Right lobe of liver (tissue), 6 donors: ENCODE measurements at regions not wholly inside any gene's neighbourhood (a gene's known extent, or its start where the extent isn't known, plus 50 kb on each side); places are given as distances from the start of the nearest gene placed in this dataset.

Source experiments
- ATAC-seq, 4 donors: fragments of 200-7000 bp; cut with Tn5 transposase; one replicate each; pipeline ENCODE4 v1.9.1; 2020; ENCODE audit warnings: mild to moderate bottlenecking in 4 of 4, moderate library complexity in 4 of 4
- DNase-seq, 3 donors: peaks; one replicate each; pipeline ENCODE4 v3.0.0-alpha.2; 2020
- H3K27ac ChIP-seq, 3 donors: fragments of 200-600 bp; one replicate each; pipeline ENCODE4 v1.8.0; 2022
- H3K27me3 ChIP-seq, 2 donors: fragments of 200-600 bp; one replicate each; pipeline ENCODE4 v1.8.0; 2022
- H3K36me3 ChIP-seq, 4 donors: fragments of 200-600 bp; sonication (generic) in 1 of 4; one replicate each; pipeline versions ENCODE4 v1.5.1 to v1.8.0; 2017 to 2022; ENCODE audit warnings: control low read depth in 1 of 4
- H3K4me1 ChIP-seq, 4 donors: fragments of 200-600 bp; sonication (generic) in 1 of 4; one replicate each; pipeline versions ENCODE4 v1.5.1 to v1.8.0; 2017 to 2022; ENCODE audit warnings: control low read depth in 1 of 4
- H3K4me3 ChIP-seq, 3 donors: fragments of 200-600 bp; one replicate each; pipeline ENCODE4 v1.8.0; 2022
- H3K9me3 ChIP-seq, 4 donors: fragments of 200-600 bp; sonication (generic) in 1 of 4; one replicate each; pipeline versions ENCODE4 v1.5.1 to v1.8.0; 2017 to 2022; ENCODE audit warnings: control low read depth in 1 of 4
- POLR2A ChIP-seq: fragments of 450-650 bp; IDR thresholded peaks from one replicate; pipeline ENCODE4 v1.6.1; 2017; ENCODE audit warnings: antibody characterized with exemption, mild to moderate bottlenecking
- WGBS: methylation state at CpG from one replicate; pipeline ENCODE4 v1.1.6; 2018; ENCODE audit warnings: low coverage, low lambda C conversion rate; ENCODE audit not compliant: insufficient coverage; ENCODE audit errors: missing lambda C conversion rate; 5-methylcytosine and 5-hydroxymethylcytosine counted together
- intact Hi-C, 2 donors: fragments of 100-400 bp; cut with DNase I; formaldehyde crosslinking; loops; one replicate each; pipeline versions ENCODE4 v1.11.2 to v1.14.1; 2022
- TF ChIP-seq, protein P1 (sequence below), 4 donors: fragments of 200-600 bp in 3 of 4; fragments of 450-650 bp in 1 of 4; IDR thresholded peaks; one replicate each; pipeline versions ENCODE4 v1.5.1 to v1.8.0; 2016 to 2022; ENCODE audit warnings: antibody characterized with exemption in 4 of 4, mild to moderate bottlenecking in 2 of 4
- donor health status: DM: no; HTN: yes; CAD: no.
- donor health status: DM: no; HTN: no; CAD: no.
- donor health status: DM: no; HTN: no; CAD: no.
- donor health status: DM: no; HTN: yes; CAD: no.
- donor health status: DM: no; HTN: yes; CAD: no.

DNA sequence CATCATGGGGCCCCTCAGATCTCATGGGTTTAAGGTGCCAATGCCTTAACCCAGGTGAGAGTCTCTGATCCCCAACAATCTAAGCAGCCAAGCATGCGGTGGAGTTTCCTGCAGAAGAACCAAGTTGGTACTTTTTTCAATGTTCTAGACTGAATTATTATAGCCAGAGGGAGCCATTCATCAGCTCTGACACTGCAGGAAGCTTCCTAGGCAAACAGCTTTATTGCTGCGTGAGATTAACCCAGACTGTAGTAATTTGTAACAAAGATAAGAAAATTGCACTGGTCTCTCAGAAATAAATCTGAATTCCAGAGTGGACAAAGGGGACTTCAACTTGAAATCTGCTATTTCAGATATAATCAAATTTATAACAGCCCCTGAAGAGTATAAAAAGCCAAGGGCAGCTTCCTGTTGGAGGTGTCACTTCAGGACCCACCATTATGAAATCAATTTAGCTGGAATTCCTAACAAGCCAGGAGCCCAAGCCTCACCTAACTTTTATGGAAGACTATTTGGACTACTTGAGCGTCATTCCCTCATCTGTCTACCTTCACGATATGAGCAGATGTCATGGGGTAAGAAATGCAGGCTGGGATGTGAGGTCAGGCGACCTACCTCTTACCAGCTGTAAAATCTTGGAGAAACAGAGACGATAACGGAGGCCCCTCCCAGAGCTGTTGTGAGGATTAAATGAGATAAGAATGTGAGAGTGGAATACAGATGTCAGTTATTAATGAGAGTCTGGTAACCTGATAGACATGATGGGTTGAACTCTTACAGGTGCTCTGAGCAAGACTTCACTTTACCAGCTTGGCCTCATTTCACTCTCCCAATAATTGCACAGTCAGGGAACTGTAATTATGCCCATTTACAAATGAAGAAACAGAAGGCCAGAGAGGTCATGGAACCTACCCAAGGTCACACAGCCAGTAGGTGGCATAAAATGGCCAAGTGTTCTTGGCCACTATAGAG lies 135.1 kb downstream of the RRAGC start:
- Histone ChIP-seq H3K9me3 (no peaks in the 10 kb centered on the region), H3K4me1 (no peaks in the 10 kb centered on the region), H3K36me3 (no peaks in the 10 kb centered on the region), H3K4me3 (no peak overlapping the region), H3K27ac (no peak overlapping the region), H3K27me3 (peaks cover 0 to 4% of the 10 kb centered on the region in 2 donors)
- ATAC-seq (no peak), DNase-seq (no peak)
- no peak for TF ChIP-seq POLR2A
- TF ChIP-seq, protein P1, sequence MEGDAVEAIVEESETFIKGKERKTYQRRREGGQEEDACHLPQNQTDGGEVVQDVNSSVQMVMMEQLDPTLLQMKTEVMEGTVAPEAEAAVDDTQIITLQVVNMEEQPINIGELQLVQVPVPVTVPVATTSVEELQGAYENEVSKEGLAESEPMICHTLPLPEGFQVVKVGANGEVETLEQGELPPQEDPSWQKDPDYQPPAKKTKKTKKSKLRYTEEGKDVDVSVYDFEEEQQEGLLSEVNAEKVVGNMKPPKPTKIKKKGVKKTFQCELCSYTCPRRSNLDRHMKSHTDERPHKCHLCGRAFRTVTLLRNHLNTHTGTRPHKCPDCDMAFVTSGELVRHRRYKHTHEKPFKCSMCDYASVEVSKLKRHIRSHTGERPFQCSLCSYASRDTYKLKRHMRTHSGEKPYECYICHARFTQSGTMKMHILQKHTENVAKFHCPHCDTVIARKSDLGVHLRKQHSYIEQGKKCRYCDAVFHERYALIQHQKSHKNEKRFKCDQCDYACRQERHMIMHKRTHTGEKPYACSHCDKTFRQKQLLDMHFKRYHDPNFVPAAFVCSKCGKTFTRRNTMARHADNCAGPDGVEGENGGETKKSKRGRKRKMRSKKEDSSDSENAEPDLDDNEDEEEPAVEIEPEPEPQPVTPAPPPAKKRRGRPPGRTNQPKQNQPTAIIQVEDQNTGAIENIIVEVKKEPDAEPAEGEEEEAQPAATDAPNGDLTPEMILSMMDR (IDR thresholded peaks at IDR 0.05): no peak
- intact Hi-C loops: no loop called here
- 37% methylated on average over 7 of the region's 7 CpGs for WGBS

DNA sequence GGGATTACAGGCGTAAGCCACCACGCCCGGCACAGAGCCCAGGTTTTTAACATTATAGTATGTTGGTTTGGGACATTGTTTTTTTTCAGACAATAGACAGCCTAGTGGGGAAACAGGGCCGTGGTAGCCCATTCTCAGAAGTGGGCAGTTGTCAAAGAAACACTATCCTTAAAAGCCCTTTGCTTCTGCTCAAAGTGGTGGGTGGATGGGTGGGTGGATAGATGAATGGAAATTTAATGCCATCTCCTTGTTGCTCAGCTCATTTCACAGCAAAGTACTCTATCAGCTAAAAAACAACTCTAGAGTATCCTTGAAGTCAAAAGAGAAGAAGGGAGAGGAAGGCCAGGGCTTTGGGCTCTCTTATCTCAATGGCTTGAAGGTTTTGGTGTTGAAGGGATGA lies 137.8 kb downstream of the RRAGC start:
- DNase-seq: no peak
- no peak for ATAC-seq
- TF ChIP-seq POLR2A: no peak
- TF ChIP-seq, protein P1 (IDR thresholded peaks at IDR 0.05): no peak
- WGBS: 64% methylated on average over 4 of the region's 4 CpGs
- no peaks in the 10 kb centered on the region for H3K27me3 ChIP-seq
- no peak overlapping the region for H3K27ac ChIP-seq
- H3K9me3 ChIP-seq: no peaks in the 10 kb centered on the region
- H3K4me3 ChIP-seq: no peak overlapping the region
- intact Hi-C loops: no loop called here
- no peaks in the 10 kb centered on the region for H3K36me3 ChIP-seq
- H3K4me1 ChIP-seq: no peaks in the 10 kb centered on the region

DNA sequence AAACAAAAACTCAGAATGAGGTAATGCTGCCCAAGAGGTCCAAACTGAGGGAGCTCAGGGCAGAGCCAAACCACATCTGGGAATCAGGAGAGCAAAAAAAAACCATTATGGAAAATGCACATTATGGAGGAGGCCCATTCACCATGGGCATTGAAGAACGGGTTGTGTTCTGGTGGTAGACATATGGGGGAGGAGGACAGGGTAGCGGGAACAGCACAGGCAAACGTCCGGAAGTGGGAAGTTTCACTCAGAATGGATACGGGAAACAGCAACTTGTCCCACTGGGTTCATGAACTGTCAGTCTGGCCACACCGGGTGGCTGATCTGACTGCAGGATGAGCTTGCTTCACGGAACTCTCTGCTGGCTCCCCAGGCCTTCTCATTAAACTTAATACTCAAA lies 139.7 kb downstream of the RRAGC start:
- no peaks in the 10 kb centered on the region for H3K9me3 ChIP-seq
- DNase-seq (no peak), ATAC-seq (no peak)
- H3K4me3 ChIP-seq: no peak overlapping the region
- intact Hi-C loops: no loop called here
- no peaks in the 10 kb centered on the region for H3K27me3 ChIP-seq
- H3K4me1 ChIP-seq: no peaks in the 10 kb centered on the region
- no peak overlapping the region for H3K27ac ChIP-seq
- 64% methylated on average over 7 of the region's 7 CpGs for WGBS
- H3K36me3 ChIP-seq: no peaks in the 10 kb centered on the region
- no peak for TF ChIP-seq POLR2A
- TF ChIP-seq, protein P1 (IDR thresholded peaks at IDR 0.05): no peak

DNA sequence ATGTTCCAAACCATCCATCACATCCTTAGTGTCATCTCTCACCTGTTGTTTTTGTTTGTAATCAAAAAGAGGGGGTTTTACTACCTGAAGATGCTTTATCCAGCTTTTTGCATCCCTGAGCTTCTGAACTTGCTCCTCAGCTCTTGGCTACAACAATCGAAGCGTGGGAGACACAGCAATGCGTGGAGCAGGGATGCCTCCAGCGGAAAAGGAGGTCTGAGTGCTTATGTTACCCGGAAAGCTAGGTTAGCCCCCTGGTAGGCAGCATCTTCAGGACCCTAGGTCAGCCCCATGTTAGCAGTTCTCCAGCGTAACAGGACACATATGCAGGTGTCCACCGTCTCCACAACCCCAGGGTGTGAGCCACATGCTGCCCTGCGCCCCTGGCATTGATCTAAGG lies 141.5 kb downstream of the RRAGC start:
- WGBS: 49% methylated on average over 5 of the region's 8 CpGs
- Histone ChIP-seq H3K27me3 (no peaks in the 10 kb centered on the region), H3K4me3 (no peak overlapping the region), H3K27ac (no peak overlapping the region), H3K36me3 (no peaks in the 10 kb centered on the region), H3K9me3 (no peaks in the 10 kb centered on the region), H3K4me1 (no peaks in the 10 kb centered on the region)
- TF ChIP-seq POLR2A: no peak
- TF ChIP-seq, protein P1 (IDR thresholded peaks at IDR 0.05): no peak
- ATAC-seq (no peak), DNase-seq (no peak)
- intact Hi-C loops: no loop called here
